H9 (cell line): ENCODE measurements at regions not wholly inside any gene's neighbourhood (a gene's known extent, or its start where the extent isn't known, plus 50 kb on each side); places are given as distances from the start of the nearest gene placed in this dataset.

Source experiments
- DNase-seq: peaks from one replicate; pipeline ENCODE4 v3.0.0-alpha.2; 2017
- H2AFZ ChIP-seq: one replicate; pipeline ENCODE4 v1.6.1; 2013; ENCODE audit warnings: mild to moderate bottlenecking, low read length, control low read depth, moderate library complexity
- H2AK5ac ChIP-seq: 2 replicates; pipeline ENCODE4 v1.6.1; 2013; ENCODE audit warnings: low read length, control low read depth, mixed read lengths; ENCODE audit not compliant: insufficient read length
- H2BK120ac ChIP-seq: one replicate; pipeline ENCODE4 v1.6.1; 2013; ENCODE audit warnings: low read depth, mild to moderate bottlenecking, low read length, control low read depth, inconsistent platforms; ENCODE audit not compliant: poor library complexity, severe bottlenecking
- H2BK12ac ChIP-seq: 2 replicates; pipeline ENCODE4 v1.6.1; 2013; ENCODE audit warnings: low read length, control low read depth, mixed read lengths, low read depth; ENCODE audit not compliant: insufficient read length
- H2BK15ac ChIP-seq: 2 replicates; pipeline ENCODE4 v1.6.1; 2013; ENCODE audit warnings: low read depth, low read length, control low read depth
- H2BK20ac ChIP-seq: one replicate; pipeline ENCODE4 v1.6.1; 2013; ENCODE audit warnings: low read depth, mild to moderate bottlenecking, low read length, control low read depth, inconsistent platforms; ENCODE audit not compliant: poor library complexity, severe bottlenecking
- H2BK5ac ChIP-seq: 2 replicates; pipeline ENCODE4 v1.6.1; 2013; ENCODE audit warnings: low read length, control low read depth, mixed read lengths; ENCODE audit not compliant: insufficient read length
- H3K14ac ChIP-seq: 2 replicates; pipeline ENCODE4 v1.6.1; 2013; ENCODE audit warnings: low read length, control low read depth; ENCODE audit not compliant: insufficient read depth
- H3K18ac ChIP-seq: 2 replicates; pipeline ENCODE4 v1.6.1; 2013; ENCODE audit warnings: low read depth, mild to moderate bottlenecking, mixed read lengths, low read length, control low read depth; ENCODE audit not compliant: insufficient read length
- H3K23ac ChIP-seq: 2 replicates; pipeline ENCODE4 v1.6.1; 2013; ENCODE audit warnings: low read length, control low read depth, mixed read lengths, low read depth; ENCODE audit not compliant: insufficient read length
- H3K23me2 ChIP-seq: 2 replicates; pipeline ENCODE4 v1.6.1; 2013; ENCODE audit warnings: low read depth, mild to moderate bottlenecking, mixed read lengths, low read length, control low read depth; ENCODE audit not compliant: insufficient read length, poor library complexity, severe bottlenecking
- H3K27ac ChIP-seq: 2 replicates; pipeline ENCODE4 v1.5.1; 2013; ENCODE audit warnings: low read length, control low read depth, mixed read lengths, low read depth; ENCODE audit not compliant: insufficient read length
- H3K27me3 ChIP-seq: 2 replicates; pipeline ENCODE4 v1.6.1; 2013; ENCODE audit warnings: low read length, control low read depth, inconsistent platforms; ENCODE audit not compliant: insufficient read depth
- H3K4ac ChIP-seq: 2 replicates; pipeline ENCODE4 v1.6.1; 2013; ENCODE audit warnings: low read depth, mild to moderate bottlenecking, control low read depth, inconsistent platforms, low read length, moderate library complexity
- H3K4me1 ChIP-seq: 2 replicates; pipeline ENCODE4 v1.6.1; 2013; ENCODE audit warnings: low read length, control low read depth, inconsistent platforms; ENCODE audit not compliant: insufficient read depth
- H3K4me2 ChIP-seq: 2 replicates; pipeline ENCODE4 v1.6.1; 2013; ENCODE audit warnings: low read length, control low read depth, mixed read lengths; ENCODE audit not compliant: insufficient read length, insufficient read depth
- H3K56ac ChIP-seq: 2 replicates; pipeline ENCODE4 v1.6.1; 2013; ENCODE audit warnings: low read depth, mild to moderate bottlenecking, mixed read lengths, low read length, control low read depth; ENCODE audit not compliant: insufficient read length
- H3K79me1 ChIP-seq: 2 replicates; pipeline ENCODE4 v1.6.1; 2013; ENCODE audit warnings: low read depth, mild to moderate bottlenecking, moderate library complexity, low read length, control low read depth, inconsistent platforms; ENCODE audit not compliant: insufficient read depth, poor library complexity, severe bottlenecking
- H3K79me2 ChIP-seq: 2 replicates; pipeline ENCODE4 v1.6.1; 2013; ENCODE audit warnings: low read length, control low read depth, inconsistent platforms; ENCODE audit not compliant: insufficient read depth
- H3K9ac ChIP-seq: 2 replicates; pipeline ENCODE4 v1.6.1; 2013; ENCODE audit warnings: low read length, control low read depth, mixed read lengths; ENCODE audit not compliant: insufficient read length; ENCODE audit errors: extremely low read depth
- H3K9me3 ChIP-seq: one replicate; pipeline ENCODE4 v1.6.1; 2013; ENCODE audit warnings: low read depth, low read length, inconsistent platforms; ENCODE audit not compliant: control insufficient read depth
- H3T11ph ChIP-seq: one replicate; pipeline ENCODE4 v1.6.1; 2013; ENCODE audit warnings: mild to moderate bottlenecking, low read length, control low read depth, inconsistent platforms
- H4K20me1 ChIP-seq: one replicate; pipeline ENCODE4 v1.6.1; 2013; ENCODE audit not compliant: control insufficient read depth, insufficient read length, insufficient read depth
- H4K5ac ChIP-seq: 2 replicates; pipeline ENCODE4 v1.6.1; 2013; ENCODE audit warnings: low read depth, mild to moderate bottlenecking, mixed read lengths, low read length, control low read depth; ENCODE audit not compliant: insufficient read length
- H4K8ac ChIP-seq: replicated peaks from 2 replicates; pipeline ENCODE4 v1.6.1; 2013; ENCODE audit warnings: low read length, control low read depth, mixed read lengths, low read depth; ENCODE audit not compliant: insufficient read length
- H4K91ac ChIP-seq: 2 replicates; pipeline ENCODE4 v1.6.1; 2013; ENCODE audit warnings: low read depth, mild to moderate bottlenecking, moderate library complexity, mixed read lengths, low read length, control low read depth; ENCODE audit not compliant: insufficient read length
- H3K27ac Mint-ChIP-seq, 3 experiments: 2 replicates in 2 of 3; 3 replicates in 1 of 3; pipeline ENCODE4 v1.8.0; 2020 to 2021; ENCODE audit warnings: mixed read lengths in 3 of 3, mild to moderate bottlenecking in 1 of 3, moderate library complexity in 1 of 3
- H3K27me3 Mint-ChIP-seq: 2 replicates; pipeline ENCODE4 v1.8.0; 2021; ENCODE audit warnings: low read depth, mild to moderate bottlenecking, moderate library complexity, mixed read lengths
- H3K36me3 Mint-ChIP-seq, 3 experiments: 2 replicates in 2 of 3; 3 replicates in 1 of 3; pipeline ENCODE4 v1.8.0; 2020 to 2021; ENCODE audit warnings: low read depth in 3 of 3, mixed read lengths in 3 of 3; ENCODE audit not compliant: insufficient read depth in 1 of 3
- H3K4me1 Mint-ChIP-seq, 2 experiments: 2 replicates each; pipeline ENCODE4 v1.8.0; 2020; ENCODE audit warnings: mixed read lengths in 2 of 2
- H3K4me3 Mint-ChIP-seq, 2 experiments: 2 replicates in 1 of 2; 3 replicates in 1 of 2; pipeline ENCODE4 v1.8.0; 2020 to 2021; ENCODE audit warnings: mild to moderate bottlenecking in 2 of 2, mixed read lengths in 2 of 2, moderate library complexity in 1 of 2
- H3K9me3 Mint-ChIP-seq, 2 experiments: 2 replicates in 1 of 2; 3 replicates in 1 of 2; pipeline ENCODE4 v1.8.0; 2020; ENCODE audit warnings: mild to moderate bottlenecking in 2 of 2, mixed read lengths in 2 of 2, moderate library complexity in 1 of 2
- TF ChIP-seq, protein P1 (sequence below): fragments of 200-600 bp; sonication (generic); conservative IDR thresholded peaks from 3 replicates; pipeline ENCODE4 v1.8.0; 2021; ENCODE audit warnings: antibody characterized with exemption, mild to moderate bottlenecking

DNA sequence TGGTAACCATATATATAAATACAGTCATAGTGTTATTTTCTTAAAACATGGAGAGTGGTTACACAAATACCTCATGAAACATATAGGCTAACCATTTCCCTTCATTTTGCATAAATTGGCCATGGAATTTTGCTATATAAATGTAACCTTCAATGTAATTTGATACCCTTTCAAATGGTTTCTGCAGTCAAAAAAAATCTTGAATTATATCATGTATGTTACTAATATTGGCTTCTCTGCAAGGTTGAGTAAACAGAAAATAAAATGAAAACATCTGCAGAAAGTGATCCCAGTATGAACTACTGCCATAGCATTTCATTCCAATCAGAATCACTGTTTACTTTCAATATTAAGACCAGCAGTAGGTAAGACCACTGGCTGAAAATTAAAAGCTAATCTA lies 1165.9 kb upstream of the TENM3 start:
- Histone ChIP-seq H3K14ac (no peak overlapping the region), H3K27me3 (no peaks in the 10 kb centered on the region), H3K79me2 (no peaks in the 10 kb centered on the region), H3K56ac (no peak overlapping the region), H2BK20ac (no peak overlapping the region), H3K4me2 (no peak overlapping the region), H3K4me1 (no peaks in the 10 kb centered on the region), H3K23ac (no peak overlapping the region), H4K20me1 (no peaks in the 10 kb centered on the region), H4K91ac (no peak overlapping the region), H2BK12ac (no peak overlapping the region), H3K79me1 (no peaks in the 10 kb centered on the region), H2BK5ac (no peak overlapping the region), H2BK15ac (no peak overlapping the region), H3K18ac (no peak overlapping the region), H2AK5ac (no peak overlapping the region), H2BK120ac (no peak overlapping the region), H3K4ac (no peak overlapping the region), H3T11ph (no peak overlapping the region), H3K27ac (no peak overlapping the region), H3K9ac (no peak overlapping the region), H4K5ac (no peak overlapping the region), H3K9me3 (no peaks in the 10 kb centered on the region), H3K23me2 (no peaks in the 10 kb centered on the region), H4K8ac (no peak overlapping the region), H2AFZ (no peak overlapping the region)
- H3K4me3 Mint-ChIP-seq = no peak overlapping the region
- DNase-seq = no peak
- no peaks in the 10 kb centered on the region for H3K27me3 Mint-ChIP-seq
- H3K36me3 Mint-ChIP-seq = peaks cover 0 to 4% (median 2%) of the 10 kb centered on the region in 3 experiments; a peak in 2 of 7 replicates
- peaks cover 5 to 6% of the 10 kb centered on the region in 2 experiments; a peak in 4 of 5 replicates for H3K9me3 Mint-ChIP-seq
- TF ChIP-seq, protein P1, sequence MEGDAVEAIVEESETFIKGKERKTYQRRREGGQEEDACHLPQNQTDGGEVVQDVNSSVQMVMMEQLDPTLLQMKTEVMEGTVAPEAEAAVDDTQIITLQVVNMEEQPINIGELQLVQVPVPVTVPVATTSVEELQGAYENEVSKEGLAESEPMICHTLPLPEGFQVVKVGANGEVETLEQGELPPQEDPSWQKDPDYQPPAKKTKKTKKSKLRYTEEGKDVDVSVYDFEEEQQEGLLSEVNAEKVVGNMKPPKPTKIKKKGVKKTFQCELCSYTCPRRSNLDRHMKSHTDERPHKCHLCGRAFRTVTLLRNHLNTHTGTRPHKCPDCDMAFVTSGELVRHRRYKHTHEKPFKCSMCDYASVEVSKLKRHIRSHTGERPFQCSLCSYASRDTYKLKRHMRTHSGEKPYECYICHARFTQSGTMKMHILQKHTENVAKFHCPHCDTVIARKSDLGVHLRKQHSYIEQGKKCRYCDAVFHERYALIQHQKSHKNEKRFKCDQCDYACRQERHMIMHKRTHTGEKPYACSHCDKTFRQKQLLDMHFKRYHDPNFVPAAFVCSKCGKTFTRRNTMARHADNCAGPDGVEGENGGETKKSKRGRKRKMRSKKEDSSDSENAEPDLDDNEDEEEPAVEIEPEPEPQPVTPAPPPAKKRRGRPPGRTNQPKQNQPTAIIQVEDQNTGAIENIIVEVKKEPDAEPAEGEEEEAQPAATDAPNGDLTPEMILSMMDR = no peak
- H3K4me1 Mint-ChIP-seq = no peaks in the 10 kb centered on the region
- H3K27ac Mint-ChIP-seq = no peak overlapping the region
